GM12865 (cell line): ENCODE measurements at regions not wholly inside any gene's neighbourhood (a gene's known extent, or its start where the extent isn't known, plus 50 kb on each side); places are given as distances from the start of the nearest gene placed in this dataset.

Experiments
- DNase-seq: peaks from one replicate; pipeline ENCODE4 v3.0.0; 2010; ENCODE audit warnings: low read depth
- H3K4me3 ChIP-seq: 2 replicates; pipeline ENCODE4 v1.5.1; 2011; ENCODE audit warnings: mild to moderate bottlenecking, low read depth, low read length, control low read depth
- CTCF ChIP-seq: IDR thresholded peaks from 2 replicates; pipeline ENCODE4 v1.5.1; 2011; ENCODE audit warnings: low read length, control low read depth, low read depth, inconsistent platforms; ENCODE audit not compliant: insufficient read depth; ENCODE audit errors: missing control alignments

DNA sequence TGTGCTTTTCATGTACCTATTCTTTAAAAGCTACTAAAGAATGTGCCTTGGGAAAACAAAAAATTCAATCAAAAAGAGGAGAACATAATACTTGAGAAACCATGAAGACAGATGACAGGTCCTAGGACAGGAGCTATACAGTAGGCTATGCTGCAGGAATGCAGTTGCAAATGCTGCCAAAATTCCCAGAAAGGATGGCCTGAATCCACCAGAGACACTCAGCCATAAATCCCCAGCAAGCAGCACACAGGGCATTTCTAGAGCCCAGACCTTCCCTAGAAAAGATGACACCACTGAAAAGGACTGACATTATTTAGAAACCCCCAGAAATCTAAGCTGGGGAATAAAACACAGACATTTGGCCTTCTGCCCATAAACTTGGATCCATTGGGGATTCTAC is 237.3 kb downstream of the C7orf25 start:
- TF ChIP-seq CTCF, result no peak
- no peak for DNase-seq
- H3K4me3 ChIP-seq, result no peak overlapping the region

DNA sequence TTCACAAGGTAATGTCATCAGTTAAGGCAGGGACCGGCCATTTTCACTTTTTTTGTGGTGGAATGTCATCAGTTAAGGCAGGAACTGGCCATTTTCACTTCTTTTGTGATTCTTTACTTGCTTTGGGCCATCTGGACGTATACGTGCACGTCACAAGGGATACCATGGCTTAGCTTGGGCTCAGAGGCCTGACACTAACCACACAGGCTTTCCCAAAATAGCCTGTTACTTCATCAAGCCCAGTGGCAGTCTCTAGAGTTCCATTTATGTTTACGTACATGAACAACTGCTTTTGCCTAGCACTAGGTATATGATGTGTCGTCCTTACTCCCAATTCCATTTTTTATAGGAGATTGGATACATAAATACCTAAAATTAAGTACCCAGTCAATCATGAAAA is 237.9 kb downstream of the C7orf25 start:
- DNase-seq, result no peak
- no peak overlapping the region for H3K4me3 ChIP-seq
- no peak for TF ChIP-seq CTCF

DNA sequence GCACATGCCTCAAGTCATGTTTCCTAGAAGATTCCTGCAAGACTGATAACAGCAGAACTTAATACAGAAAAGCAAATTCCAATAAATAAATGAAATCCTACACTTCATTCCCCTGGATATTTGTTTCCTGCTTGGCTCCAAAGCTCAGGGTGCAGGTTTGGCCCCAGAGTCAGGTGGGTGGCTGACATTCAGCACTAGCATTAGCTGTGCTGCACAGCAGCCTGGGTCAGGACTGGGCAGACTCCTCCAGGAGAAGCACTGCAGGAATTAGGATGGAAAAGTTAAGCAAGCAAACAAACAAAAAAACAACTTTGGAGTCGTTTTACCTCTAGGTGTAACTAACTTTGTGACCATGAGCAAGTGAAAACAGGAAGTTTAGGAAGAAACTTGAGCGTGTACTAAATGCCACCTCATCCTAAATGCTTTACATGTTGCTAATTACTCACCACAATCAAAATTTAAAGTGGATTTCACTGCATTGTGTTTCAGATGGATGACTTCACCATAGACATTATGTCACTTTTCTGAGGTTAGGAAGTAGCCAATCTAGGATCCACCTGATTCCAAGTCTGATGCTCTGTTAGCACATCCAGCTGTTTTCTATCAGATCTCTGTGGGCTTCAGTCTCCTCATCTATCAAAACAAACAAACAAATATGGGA is 239.4 kb downstream of the C7orf25 start:
- no peak for DNase-seq
- no peak overlapping the region for H3K4me3 ChIP-seq

DNA sequence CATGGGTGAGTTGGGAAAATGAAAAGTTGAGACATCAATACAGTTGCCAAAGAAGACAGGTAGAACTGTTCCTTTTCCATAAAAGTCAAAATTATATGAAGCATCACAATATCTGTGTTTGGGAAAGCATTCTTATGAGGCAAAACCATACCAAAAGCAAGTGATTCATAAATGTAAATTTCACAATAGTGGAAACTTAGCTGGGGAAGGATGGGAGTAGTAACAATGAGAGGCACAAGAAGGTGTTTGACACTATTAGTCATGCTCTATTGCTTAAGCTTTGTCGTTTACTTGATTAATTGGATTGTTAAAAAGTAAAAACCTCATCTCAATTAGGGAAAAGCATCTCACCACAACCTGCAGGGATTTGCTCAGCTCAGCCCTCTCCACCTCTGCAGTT is 240.2 kb downstream of the C7orf25 start:
- no peak for DNase-seq
- no peak for TF ChIP-seq CTCF

More for the DNA sequence above, 239.4 kb downstream of the C7orf25 start:
- no peak for TF ChIP-seq CTCF

GRCh38 chr7:42666994-42667393 is 244.9 kb downstream of the C7orf25 start:
- TF ChIP-seq CTCF, result no peak
- no peak for DNase-seq
- H3K4me3 ChIP-seq, result no peak overlapping the region

More for the DNA sequence above, 240.2 kb downstream of the C7orf25 start:
- no peak overlapping the region for H3K4me3 ChIP-seq

DNA sequence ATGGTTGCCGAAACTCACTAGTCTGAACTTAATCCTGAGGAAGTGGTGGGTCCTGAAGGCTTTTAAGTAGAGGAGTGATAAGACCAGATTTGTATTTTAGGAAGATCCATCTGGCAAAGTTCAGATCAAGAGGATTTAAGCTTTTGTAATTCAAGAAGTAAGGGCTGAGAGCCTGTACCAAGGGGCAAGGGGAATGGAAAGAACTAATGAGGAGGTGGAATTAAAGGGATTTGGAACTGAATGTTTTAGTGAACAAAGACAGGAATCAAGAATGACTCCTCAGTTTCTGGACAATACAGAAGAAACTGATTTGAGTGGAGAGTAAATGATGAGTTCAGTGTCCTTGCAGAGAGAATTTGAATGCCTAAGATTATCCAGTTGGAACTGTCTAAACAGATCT is 249.0 kb downstream of the C7orf25 start:
- TF ChIP-seq CTCF, result no peak
- no peak overlapping the region for H3K4me3 ChIP-seq
- DNase-seq, result no peak

DNA sequence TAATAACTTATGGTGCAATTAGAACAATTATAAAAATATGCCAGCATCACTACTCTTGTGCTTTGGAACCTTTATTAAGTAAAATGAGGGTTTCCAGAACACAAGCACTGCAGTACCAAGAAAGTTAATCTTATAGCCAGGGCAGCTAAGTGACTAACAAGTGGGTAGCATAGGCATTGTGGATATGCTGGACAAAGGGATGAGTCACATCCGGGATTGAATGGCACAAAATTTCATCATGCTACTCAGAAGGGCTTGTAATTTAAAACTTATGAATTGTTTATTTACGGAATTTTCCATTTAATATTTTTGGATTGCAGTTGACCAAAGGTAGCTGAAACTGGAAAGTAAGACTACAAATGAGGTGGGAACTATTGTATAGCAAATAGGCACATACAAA is 250.6 kb downstream of the C7orf25 start:
- no peak for DNase-seq
- H3K4me3 ChIP-seq, result no peak overlapping the region
- no peak for TF ChIP-seq CTCF
